GM19467 (cell line): ENCODE measurements at regions not wholly inside any gene's neighbourhood (a gene's known extent, or its start where the extent isn't known, plus 50 kb on each side); places are given as distances from the start of the nearest gene placed in this dataset.
"Not testable (repeated sequence)": the region's sequence is repeated elsewhere in the genome, so short reads cannot be mapped to it uniquely, and the experiment has no call there.

ENCODE experiments used
- ATAC-seq: cut with Tn5 transposase; IDR thresholded peaks from one replicate; pipeline ENCODE4 v1.9.1; 2021; ENCODE audit warnings: mild to moderate bottlenecking, moderate library complexity; ENCODE audit not compliant: unreplicated experiment

DNA sequence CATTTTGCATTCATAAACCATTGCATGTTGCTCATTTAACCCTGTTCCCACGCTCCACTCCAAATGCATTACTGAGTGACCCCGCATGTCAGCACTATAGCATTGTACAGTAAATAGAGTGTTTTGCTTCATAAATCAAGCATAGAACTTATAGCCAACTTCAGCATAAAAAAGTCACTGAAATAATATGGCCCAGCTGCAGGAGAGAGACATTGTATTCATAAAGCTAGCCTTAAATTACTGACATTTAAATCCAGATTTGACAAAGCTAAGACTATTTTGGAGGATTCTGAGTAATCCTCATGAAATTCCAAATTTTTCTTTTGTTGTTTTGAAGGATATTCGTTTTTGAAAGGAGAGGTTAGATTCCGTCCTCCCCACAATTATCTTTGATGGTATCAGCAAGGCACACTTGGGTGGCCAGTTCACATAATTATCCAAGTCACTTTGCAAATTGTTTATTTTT lies 320.9 kb upstream of the TCF4 start:
- no peak for ATAC-seq

DNA sequence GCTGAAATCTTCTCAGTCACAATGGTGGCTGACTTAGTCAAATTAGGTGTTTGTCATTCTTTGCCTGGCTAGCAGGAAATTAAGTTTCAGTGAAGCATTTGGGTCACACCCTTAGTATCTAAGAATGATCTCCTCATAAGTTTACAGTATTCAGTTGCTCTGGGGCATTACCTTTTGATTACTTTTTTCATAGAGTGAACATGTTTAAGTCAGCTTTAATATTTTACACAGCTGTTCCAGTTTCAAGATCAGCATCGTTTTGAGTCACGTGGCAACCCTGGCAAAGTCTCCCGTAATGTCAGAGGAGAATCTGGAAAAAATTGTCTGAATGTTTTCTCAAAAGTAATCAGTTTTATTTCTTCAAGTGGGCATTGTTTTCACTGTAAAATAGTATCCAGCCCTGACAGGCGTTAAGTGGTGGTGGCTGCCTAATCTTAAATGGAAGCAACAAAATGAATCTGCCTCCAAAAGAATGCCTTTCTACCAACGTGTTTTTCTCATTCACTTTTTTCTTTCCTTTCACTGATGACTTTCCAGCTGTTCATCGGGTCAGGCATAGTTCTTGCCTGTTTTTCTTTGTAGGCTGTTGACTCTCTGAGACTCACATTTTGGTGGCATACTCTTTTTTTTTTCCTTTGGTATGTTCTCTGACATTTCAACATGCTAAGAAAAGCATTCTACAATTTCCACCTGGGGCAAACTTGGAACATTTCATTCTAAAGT lies 319.6 kb upstream of the TCF4 start:
- ATAC-seq: no peak

DNA sequence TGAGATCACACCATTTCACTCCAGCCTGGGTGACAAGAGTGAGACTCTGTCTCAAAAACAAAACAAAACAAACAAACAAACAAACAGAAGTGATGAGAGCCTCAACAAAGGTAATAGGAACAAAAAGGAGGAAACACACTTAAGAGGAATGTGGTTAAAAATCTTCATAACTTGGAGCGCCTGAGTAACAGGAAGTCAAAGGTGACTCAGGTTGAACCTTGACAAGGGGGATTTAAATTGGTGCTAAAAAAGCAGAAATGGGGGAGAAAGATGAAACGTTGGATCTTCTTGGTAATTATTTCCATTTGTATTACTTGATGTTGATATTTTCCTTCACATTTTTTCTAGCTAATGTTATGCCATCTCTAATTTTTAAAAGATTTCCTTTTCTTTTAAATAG lies 318.5 kb upstream of the TCF4 start:
- ATAC-seq: no peak

DNA sequence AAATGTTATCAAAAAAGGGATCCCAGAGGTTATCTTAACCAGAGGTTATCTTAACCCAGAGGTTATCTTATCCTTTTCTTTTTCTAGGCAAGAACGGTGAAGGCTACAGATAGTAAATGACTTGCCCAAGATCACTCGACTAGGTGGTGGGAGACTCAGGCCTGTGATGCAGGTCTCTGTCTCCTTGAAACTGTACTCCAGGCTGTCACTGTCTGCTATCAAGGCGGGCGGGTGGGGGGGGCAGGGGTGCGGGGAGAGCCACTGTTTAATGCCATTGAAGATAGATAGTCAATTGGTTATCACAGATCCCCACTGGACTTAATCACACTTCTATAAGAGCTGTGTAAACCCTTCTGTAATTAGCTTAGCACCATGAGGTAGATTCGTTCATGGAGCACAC lies 315.9 kb upstream of the TCF4 start:
- no peak for ATAC-seq

DNA sequence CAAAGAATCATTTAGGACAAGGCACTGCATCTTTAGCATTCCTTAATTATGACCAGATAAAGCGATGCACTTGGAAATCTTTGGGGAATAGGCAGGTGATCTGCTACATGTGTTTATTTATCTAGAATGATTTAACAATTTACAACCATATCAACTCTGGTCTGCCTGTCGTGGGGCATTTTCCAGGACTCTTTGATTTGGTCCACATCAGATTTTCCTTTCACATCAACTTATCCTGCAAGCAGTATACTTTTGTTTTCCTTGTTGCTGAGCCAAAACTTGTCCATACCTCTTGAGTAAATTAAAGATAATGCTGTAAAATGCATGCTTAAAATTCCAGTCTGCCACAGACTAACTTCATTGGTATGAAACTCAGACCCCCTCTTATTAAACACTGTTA lies 312.4 kb upstream of the TCF4 start:
- ATAC-seq: no peak

DNA sequence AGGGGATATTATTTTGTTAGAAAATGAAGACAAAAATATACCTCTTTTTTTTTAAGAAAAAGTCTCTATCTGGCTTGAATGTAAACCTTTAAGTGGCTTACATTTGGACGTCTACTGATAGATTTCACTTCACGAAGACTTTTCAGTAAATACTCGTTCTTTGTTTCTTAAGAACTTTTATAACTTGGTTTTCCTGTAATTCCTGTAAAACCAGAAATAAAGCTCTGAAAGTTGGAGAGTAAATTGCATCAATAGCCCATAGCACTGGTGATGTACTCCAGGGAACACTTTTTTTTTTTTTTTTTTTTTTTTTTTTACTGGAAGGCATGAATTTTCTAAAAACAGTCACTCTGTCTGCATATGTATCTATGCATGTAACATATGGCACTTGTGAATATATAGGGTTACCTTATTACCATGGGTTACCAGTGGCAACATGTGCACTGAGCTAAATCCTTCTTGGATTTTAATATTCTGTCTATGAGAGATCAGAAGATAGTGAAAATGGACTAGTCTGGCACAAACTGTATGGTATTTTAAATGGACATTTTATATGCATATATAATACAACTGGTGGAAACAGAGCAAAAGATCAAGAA lies 309.2 kb upstream of the TCF4 start:
- ATAC-seq: no peak

DNA sequence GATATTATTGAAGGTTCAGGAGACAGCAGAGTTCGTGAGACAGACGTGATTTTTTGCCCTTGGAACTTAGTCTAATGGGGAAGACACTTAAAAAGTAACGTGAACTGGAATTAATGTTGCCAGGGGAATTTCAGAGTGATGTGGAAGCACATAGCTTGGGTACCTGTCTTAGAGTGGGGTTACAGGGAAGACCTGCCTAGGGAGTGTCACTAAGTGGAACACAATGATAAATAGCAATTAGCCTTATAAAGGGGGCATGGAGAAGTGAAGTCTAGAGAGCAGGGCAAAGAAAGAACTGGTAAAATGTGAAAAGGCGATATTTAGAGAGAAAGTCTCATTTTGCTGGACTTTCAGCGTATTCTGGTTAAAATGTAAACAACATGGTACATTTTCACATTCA lies 306.0 kb upstream of the TCF4 start:
- ATAC-seq: no peak

DNA sequence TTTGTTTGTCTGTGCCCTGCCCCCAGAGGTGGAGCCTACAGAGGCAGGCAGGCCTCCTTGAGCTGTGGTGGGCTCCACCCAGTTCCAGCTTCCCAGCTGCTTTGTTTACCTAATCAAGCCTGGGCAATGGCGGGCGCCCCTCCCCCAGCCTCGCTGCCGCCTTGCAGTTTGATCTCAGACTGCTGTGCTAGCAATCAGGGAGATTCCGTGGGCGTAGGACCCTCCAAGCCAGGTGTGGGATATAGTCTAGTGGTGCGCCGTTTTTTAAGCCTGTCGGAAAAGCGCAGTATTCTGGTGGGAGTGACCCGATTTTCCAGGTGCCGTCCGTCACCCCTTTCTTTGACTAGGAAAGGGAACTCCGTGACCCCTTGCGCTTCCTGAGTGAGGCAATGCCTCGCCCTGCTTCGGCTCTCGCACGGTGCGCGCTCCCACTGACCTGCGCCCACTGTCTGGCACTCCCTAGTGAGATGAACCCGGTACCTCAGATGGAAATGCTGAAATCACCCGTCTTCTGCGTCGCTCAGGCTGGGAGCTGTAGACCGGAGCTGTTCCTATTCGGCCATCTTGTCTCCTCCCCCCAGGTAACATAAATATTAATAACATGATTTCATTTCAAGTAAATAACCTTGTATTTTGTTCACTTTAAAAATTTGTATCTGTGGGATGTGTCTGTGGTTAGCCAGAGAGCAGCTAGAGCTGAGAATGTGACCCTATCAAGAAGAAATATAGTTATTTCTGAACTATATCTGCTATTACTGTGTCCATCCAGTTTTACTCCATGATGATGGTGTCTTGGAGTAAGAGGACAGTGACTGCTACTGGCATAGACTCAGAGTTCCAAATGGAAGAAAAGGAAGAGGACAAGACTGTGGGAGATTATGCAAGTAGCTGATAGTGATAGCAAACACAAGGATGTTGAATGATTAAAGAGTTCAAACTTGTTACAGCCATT lies 305.1 kb upstream of the TCF4 start:
- not testable (repeated sequence) for ATAC-seq

DNA sequence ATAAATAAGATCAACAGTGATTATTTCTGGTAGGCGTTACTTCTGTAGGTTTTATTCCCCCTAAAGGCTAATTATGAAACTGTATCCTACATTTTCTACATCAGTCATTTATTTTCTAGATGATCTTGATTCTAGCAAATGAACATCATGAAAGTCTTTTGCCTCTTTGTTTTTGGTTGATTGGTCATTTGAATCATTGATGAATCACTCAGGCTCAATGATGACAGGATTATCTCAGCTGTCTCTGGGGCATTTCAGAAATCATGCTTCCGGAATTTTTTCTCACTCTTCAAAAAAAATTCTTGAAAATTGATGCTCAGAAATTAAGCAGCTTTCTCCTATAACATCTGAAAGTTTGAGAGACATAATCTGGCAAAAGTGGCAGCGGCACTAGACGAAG lies 298.9 kb upstream of the TCF4 start:
- no peak for ATAC-seq

DNA sequence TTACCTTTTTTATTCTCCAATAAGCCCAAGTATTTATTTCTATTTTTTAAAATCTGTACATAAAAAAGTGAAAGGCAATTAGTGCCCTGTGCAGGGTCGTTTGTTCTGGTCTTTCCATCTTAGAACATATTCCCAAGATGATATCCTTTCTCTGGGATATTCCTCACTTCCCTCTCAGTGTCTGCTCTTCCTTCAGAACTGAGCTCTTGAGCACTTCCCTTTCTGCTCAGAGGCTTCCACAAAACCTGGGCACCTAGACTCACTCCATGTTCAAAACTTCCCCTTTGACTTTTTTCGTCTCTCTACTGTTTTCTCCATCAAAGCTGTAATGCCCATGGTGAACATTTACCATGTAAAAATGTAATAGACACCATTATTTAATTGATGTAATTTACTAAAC lies 296.5 kb upstream of the TCF4 start:
- ATAC-seq: no peak

DNA sequence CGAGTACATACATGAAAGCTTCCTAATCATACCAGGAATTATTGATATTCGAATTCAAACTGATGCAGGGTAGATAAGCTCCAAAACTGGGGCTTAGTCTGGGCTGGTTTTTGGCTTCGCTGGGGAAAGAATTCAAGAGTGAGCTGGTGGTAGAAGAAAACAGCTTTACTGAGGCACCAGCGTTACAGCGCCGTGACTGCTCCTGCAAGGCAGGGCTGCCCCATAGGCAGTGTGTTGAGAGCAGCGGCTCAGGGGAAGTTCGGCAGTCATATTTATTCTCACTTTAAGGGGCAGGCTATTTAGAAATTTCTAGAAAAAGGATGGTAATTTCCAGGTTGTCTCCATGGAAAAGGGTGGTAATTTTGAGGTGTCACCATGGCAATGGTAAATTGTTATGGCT lies 292.6 kb upstream of the TCF4 start:
- ATAC-seq: no peak

DNA sequence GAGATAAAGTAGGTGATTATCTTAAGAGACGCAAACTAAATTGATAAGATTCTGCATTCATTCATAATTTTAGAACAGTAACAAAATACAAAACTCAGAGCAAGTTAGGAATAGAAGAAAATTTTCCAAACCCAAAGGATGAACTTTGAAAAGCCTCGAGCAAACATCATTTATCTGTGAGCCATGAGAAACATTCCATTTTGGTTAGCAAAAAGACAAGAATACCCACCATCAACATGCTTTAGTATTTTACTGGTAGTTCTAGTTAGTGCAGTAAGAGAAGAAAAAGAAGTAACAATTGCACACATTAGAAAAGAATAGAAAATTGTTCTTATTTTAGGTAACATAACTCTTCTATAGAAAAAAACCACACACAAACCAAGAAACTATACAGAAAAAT lies 291.3 kb upstream of the TCF4 start:
- no peak for ATAC-seq

DNA sequence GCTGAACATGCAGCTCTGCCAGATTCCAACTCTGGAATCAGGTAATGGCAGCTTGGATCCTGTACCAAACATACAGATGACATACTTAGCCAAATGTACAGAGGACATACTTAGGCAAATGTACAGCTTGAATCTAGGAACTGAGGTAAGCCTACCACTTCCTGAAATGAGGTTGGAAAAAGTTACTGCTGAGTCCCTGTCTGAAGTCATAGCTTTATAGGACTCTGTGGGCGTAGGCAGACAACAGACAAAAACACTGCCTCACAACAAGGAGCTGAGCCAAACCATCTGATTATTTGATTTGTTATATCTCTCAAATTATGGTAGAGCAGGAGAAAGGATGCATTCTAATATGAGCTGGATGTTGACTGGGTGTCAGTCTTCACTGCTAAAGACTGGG lies 290.2 kb upstream of the TCF4 start:
- ATAC-seq: no peak

DNA sequence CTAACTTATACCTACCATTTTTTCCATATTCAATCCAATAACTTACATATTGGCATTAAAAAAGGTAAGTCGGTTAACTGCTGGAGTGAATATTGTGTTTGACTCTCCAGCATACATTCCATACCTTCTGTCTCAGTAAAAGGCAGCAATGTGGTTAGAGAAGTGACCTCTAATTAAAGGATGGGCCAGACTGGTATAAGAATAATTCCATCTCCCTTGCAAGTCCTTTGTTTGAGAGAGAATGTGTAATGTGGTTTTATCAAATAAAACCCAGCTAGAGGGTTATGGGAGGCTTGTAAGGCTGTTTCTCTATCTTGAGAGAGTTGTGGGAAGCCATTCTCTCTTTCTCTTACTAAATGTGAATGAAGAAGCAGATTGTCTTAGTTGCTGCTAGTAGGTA lies 289.3 kb upstream of the TCF4 start:
- no peak for ATAC-seq

DNA sequence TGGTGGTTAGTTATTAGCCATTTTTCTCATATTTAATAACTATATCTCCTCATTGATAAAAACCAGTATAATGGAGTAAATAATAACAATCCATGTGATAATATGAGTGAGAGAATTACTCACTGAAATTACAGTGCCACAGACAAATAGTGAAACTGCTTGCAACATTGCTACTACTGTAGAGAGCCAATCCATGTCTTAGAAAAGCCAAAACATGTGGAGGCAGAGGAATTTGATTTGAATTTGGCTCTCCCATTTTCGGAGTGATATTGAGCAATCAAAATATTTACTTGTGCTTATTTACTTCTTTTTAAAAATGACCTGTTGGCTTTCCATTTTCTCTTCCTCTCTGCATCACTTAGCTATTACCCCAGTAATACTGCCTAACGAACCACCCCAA lies 288.3 kb upstream of the TCF4 start:
- no peak for ATAC-seq

DNA sequence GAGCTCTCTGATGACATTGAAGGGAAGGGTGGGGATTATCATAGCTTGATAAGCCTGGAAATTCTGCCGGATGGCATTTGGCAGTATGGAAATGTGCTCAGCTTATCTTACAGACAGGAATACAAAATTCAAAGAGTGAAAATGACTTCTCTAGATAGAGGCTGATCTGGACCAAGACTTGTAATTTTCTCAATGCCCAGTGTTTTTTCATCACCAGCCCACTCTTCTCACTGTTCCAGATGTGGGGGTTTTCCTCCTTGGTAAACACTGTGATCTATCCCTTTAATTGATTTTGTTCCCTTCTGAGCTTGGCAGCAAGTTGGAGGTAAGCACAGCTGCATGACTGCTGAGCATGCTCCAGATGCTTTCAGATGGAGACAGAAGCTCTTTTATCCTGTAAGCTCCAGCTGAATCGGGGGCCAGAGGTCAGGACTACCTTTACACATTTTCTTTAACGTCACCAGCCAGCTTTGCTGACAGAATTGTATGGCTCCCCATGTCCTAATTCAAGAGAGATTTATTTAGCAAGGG lies 287.4 kb upstream of the TCF4 start:
- no peak for ATAC-seq

DNA sequence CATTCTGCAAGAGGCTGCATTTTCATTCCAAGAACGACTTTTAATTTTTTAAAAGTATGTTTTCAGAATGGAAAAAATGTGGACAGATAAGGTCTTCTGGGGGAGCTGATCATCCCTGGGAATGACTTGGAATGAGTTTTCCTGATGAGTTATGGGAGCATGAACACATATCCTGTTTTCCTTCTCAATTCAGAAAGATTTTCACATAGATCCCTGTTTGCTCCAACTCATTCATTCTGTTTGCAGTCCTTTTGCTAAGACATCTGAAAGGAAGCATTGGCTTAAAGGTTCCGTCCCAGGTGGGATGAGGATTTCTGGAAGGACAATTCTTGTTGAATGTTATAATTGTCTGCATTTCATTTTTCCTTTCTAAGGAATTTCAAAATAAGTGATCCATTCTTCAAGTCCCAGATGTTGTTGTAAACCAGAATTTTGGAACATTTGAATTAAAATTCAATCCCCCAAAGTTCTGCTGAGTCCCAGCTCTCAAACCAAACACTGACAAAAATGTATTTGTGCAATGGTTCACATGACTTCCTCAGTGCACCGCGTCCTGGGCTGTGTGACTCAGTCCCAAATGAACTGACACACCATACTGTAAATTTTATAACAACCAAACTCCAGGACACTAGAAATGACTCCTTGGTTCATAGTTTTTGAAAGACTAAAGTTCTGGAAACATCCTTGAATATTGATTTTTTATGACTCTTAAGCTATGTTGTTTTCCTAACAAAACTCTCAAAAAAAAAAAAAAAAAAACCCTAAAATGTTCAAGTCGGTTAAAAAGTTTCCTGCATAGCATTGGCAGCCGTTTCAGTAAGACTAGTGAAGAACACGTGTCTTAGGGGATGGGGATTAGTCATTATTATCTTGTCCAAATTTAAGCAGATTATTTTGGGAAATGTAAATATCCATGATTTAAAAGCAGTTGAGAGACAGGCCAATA lies 281.8 kb upstream of the TCF4 start:
- ATAC-seq: no peak

DNA sequence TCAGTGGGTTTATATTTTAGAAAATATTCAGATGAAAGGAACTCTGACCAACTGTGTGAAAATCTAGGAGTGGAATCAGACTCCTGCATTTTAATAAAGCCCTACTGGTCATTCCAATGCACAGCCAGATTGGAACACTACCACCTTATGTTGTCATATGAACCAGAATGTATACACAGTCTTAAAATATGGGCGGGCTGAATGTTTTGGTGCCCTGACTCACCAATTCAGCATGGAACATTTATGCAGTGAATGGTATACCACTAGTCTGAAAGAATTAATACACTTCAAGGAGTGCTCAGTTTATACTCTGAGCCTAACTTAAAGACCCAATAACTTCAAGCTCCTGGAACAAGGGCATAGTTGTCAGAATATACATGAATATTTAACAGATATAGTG lies 280.9 kb upstream of the TCF4 start:
- ATAC-seq: no peak

DNA sequence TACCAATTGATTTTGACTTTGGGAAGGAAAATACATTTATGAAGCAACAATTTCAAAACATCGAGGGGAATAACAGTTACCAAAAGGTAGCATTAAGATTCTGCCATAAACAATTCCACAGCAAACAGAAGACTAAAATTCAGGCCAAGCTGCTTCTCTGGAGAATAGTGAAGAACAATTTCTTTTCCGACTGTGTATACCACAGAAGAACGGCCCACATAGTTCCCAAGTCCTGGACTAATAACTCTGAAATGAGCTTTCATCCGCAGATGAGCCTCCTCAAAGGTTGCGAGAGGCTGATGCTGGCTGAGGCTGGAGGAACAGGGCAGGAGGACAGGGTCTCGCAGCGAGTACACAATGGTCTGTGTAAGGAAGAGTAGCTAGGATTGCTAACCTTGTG lies 278.9 kb upstream of the TCF4 start:
- ATAC-seq: no peak

DNA sequence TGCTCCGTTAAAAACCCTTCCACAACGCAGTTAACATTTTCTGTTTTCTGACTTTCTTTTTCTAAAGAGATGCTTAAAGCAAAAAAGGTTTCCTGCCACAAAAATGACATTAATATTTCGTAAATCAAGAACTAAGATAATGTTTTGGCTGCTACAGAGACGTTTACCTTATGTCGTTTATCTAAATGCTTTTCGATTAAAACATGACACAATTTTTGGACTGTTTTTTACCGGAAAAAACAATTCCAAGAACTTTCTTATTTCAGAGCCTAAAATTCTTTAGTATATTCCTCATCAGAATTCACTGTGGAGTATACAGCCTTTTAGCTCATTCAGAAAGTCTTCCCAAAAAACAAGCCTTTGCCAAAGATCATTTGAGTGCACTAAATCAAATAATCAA lies 278.0 kb upstream of the TCF4 start:
- ATAC-seq: no peak
